ENCODE measurements at regions not wholly inside any gene's neighbourhood (a gene's known extent, or its start where the extent isn't known, plus 50 kb on each side); places are given as distances from the start of the nearest gene placed in this dataset.

GRCh38 chr19:32246006-32246405, 99.4 kb upstream of the ZNF507 start:
- DNase-seq (ENCODE audit: low read depth) = no peak
- TF ChIP-seq CTCF (IDR thresholded peaks at IDR 0.05; ENCODE audit: insufficient read depth, low read depth, low read length, missing control alignments) = no peak
- H3K4me3 ChIP-seq (ENCODE audit: low read length) = no peak overlapping the region

DNA sequence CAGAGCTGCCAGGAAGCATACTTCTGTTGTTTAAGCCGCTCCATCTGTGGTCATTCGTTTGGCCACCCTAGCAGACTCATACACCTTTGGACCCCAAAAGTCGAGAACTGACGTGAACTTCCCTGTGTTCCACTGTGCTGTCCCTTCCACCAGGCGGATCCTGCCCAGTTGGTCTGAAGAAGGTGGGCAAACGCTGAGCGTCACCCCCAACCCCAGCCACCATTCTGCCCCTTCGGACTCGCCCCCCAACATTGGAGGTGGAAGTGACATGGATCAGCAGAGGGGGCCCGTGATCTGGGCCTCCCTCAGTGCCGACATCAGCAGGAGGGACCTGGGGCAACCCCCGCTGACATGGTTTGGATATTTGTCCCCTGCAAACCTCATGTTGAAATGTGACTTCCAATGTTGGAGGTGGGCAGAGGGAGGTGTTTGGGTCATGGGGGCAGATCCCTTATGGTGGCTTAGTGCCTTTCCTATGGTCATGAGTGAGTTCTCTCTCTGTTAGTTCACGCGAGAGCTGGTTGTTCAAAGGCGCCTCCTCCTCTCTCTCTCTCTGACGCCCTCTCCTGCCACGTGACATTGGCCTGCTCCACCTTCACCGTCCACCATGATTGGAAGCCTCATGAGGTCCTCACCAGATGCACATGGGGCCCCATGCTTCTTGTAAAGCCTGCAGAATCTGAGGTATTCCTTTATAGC, 93.6 kb upstream of the ZNF507 start:
- no peak overlapping the region for H3K4me3 ChIP-seq (ENCODE audit: low read length)
- DNase-seq (ENCODE audit: low read depth) = no peak
- no peak for TF ChIP-seq CTCF (IDR thresholded peaks at IDR 0.05; ENCODE audit: insufficient read depth, low read depth, low read length, missing control alignments)

DNA sequence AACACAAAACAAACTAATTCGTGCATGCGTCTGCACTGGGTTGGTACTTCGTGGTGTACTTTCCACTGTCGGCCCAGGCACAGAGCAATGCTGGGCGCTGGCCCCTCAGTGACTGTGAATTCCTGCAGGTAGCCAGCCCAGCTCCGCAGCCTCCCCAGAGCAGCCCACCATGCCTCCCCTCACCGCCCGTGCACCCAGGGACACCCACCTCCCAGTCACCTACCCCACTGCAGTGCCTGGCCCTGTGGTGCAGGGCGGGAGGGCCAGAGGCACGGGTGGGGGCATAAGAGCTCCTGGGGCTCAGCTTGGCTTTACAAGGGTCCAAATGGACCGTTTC, 93.1 kb upstream of the ZNF507 start:
- TF ChIP-seq CTCF (IDR thresholded peaks at IDR 0.05; ENCODE audit: insufficient read depth, low read depth, low read length, missing control alignments) = no peak
- H3K4me3 ChIP-seq (ENCODE audit: low read length) = no peak overlapping the region
- no peak for DNase-seq (ENCODE audit: low read depth)

DNA sequence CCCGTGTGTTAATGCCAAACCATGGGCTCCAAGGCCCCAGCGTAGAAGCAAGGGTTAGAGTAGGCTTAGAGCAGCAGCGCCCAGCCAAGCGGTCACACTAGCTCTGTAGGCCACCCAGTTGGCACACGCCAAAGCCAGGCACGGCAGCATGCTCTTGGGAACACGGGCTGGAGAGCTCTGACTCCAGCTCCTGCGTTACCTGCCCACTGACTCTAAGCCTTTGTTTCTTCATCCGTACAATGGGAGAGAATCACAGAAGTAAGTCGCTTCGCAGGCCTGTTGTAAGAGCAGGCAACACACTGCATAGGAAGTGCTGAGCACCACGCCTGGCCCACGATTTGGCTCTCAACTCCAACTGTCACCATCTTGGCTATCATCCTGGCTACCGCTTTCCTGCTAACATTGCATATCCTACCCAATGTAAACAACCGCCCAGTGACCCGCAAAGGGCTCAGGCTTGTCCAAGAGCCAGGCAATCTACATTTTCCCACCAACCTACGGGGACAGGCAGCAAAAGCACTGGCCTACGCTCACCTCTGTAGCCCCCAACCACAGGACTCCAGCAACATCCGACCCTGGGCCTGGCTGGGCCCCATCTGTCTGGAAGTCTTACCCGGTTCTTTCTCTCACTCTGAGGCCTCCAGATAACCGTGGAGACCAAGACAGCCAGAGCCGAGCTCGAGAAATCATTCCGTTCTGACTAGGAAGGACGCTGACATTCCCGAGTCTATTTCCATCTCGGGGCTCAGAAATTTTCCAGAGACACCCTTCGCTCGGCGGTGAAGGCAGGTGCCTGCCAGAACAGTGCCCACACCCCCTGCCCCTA, 91.5 kb upstream of the ZNF507 start:
- no peak for TF ChIP-seq CTCF (IDR thresholded peaks at IDR 0.05; ENCODE audit: insufficient read depth, low read depth, low read length, missing control alignments)
- DNase-seq (ENCODE audit: low read depth) = no peak

GRCh38 chr19:32254509-32254890, 90.9 kb upstream of the ZNF507 start:
- no peak for DNase-seq (ENCODE audit: low read depth)
- H3K4me3 ChIP-seq (ENCODE audit: low read length) = no peak overlapping the region
- no peak for TF ChIP-seq CTCF (IDR thresholded peaks at IDR 0.05; ENCODE audit: insufficient read depth, low read depth, low read length, missing control alignments)

More for the DNA sequence above, 91.5 kb upstream of the ZNF507 start:
- H3K4me3 ChIP-seq (ENCODE audit: low read length) = no peak overlapping the region

- H3K4me3 ChIP-seq (ENCODE audit: low read length) = no peak overlapping the region
- no peak for TF ChIP-seq CTCF (IDR thresholded peaks at IDR 0.05; ENCODE audit: insufficient read depth, low read depth, low read length, missing control alignments)
- DNase-seq (ENCODE audit: low read depth) = no peak
Measured at GRCh38 chr19:32255536-32256295, 89.7 kb upstream of the ZNF507 start.

All from epithelial cell of esophagus (primary cell).